ENCODE measurements at regions not wholly inside any gene's neighbourhood (a gene's known extent, or its start where the extent isn't known, plus 50 kb on each side); places are given as distances from the start of the nearest gene placed in this dataset.

GRCh38 chr16:73191660-73192046, 143.7 kb upstream of the ZFHX3 start:
- no peaks in the 10 kb centered on the region for H3K9me3 ChIP-seq
- no peak for DNase-seq
- no peak for TF ChIP-seq CTCF (IDR thresholded peaks at IDR 0.05; ENCODE audit: low read depth, low read length)
- H3K4me1 ChIP-seq = peaks cover 14% of the 10 kb centered on the region
- H3K4me3 ChIP-seq (ENCODE audit: low read depth, low read length) = no peak overlapping the region
- H3K27me3 ChIP-seq = no peaks in the 10 kb centered on the region
- H3K36me3 ChIP-seq = no peaks in the 10 kb centered on the region

- Histone ChIP-seq H3K4me1 (peaks cover 11% of the 10 kb centered on the region), H3K4me3 (ENCODE audit: low read depth, low read length) (no peak overlapping the region), H3K27me3 (no peaks in the 10 kb centered on the region), H3K9me3 (no peaks in the 10 kb centered on the region), H3K36me3 (no peaks in the 10 kb centered on the region)
- DNase-seq = no peak
- no peak for TF ChIP-seq CTCF (IDR thresholded peaks at IDR 0.05; ENCODE audit: low read depth, low read length)
These were observed 143.0 kb upstream of the ZFHX3 start for GRCh38 chr16:73190688-73191659.

- TF ChIP-seq CTCF (IDR thresholded peaks at IDR 0.05; ENCODE audit: low read depth, low read length) = no peak
- DNase-seq = no peak
- Histone ChIP-seq H3K36me3 (no peaks in the 10 kb centered on the region), H3K4me1 (peaks cover 11% of the 10 kb centered on the region), H3K27me3 (no peaks in the 10 kb centered on the region), H3K4me3 (ENCODE audit: low read depth, low read length) (no peak overlapping the region), H3K9me3 (no peaks in the 10 kb centered on the region)
These were observed 142.3 kb upstream of the ZFHX3 start for GRCh38 chr16:73190256-73190655.

- no peaks in the 10 kb centered on the region for H3K27me3 ChIP-seq
- DNase-seq = no peak
- no peaks in the 10 kb centered on the region for H3K36me3 ChIP-seq
- TF ChIP-seq CTCF (IDR thresholded peaks at IDR 0.05; ENCODE audit: low read depth, low read length) = no peak
- no peak overlapping the region for H3K4me3 ChIP-seq (ENCODE audit: low read depth, low read length)
- peaks cover 15% of the 10 kb centered on the region for H3K4me1 ChIP-seq
- no peaks in the 10 kb centered on the region for H3K9me3 ChIP-seq
These were observed 141.2 kb upstream of the ZFHX3 start for GRCh38 chr16:73189136-73189535.

- no peaks in the 10 kb centered on the region for H3K36me3 ChIP-seq
- no peaks in the 10 kb centered on the region for H3K9me3 ChIP-seq
- H3K4me3 ChIP-seq (ENCODE audit: low read depth, low read length) = no peak overlapping the region
- H3K4me1 ChIP-seq = peaks cover 21% of the 10 kb centered on the region
- TF ChIP-seq CTCF (IDR thresholded peaks at IDR 0.05; ENCODE audit: low read depth, low read length) = no peak; the same call in 1 of the 2 replicates
- DNase-seq = no peak
- no peaks in the 10 kb centered on the region for H3K27me3 ChIP-seq
These were observed 139.0 kb upstream of the ZFHX3 start for GRCh38 chr16:73186752-73187601.
